CD4-positive, alpha-beta T cell treated with Interleukin-17A for 4 hours (primary cell): ENCODE measurements at regions not wholly inside any gene's neighbourhood (a gene's known extent, or its start where the extent isn't known, plus 50 kb on each side); places are given as distances from the start of the nearest gene placed in this dataset.
"Not testable (repeated sequence)": the region's sequence is repeated elsewhere in the genome, so short reads cannot be mapped to it uniquely, and the experiment has no call there.

ENCODE experiments used
- DNase-seq: peaks from one replicate; pipeline ENCODE4 v3.0.0-alpha.2; 2020; ENCODE audit warnings: mixed read lengths

DNA sequence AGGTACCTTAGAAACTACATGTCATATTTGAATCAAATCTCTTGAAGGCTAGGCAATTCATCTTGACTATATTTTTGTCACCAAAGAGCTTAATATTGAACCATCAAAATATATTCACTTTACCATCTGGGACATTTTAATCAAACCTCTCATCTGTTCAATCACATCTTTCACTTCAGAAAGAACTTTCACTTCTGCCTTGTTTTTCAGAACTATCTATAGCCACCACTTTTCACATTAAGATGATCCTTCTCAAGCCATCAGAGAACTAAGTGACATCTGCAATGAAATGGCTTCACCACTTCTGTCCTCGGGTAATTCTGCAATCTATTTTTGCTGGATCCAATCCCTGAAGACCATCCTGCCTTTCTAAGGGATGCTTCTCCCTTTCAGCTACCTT lies 57.8 kb downstream of the OR2B2 start:
- no peak for DNase-seq

GRCh38 chr6:27851440-27851839 lies 60.8 kb downstream of the OR2B2 start:
- DNase-seq = no peak

DNA sequence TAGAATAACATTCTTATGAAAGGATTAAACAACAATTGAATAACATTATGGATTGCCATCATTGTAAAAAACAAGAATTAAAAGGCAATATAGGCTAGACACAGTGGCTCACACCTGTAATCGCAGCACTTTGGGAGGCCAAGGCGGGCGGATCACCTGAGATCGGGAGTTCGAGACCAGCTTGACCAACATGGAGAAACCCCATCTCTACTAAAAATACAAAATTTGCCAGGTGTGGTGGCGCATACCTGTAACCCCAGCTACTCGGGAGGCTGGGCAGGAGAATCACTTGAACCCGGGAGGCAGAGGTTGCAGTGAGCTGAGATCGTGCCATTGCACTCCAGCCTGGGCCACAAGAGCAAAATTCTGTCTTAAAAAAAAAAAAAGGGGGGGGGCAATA lies 63.2 kb downstream of the OR2B2 start:
- not testable (repeated sequence) for DNase-seq

DNA sequence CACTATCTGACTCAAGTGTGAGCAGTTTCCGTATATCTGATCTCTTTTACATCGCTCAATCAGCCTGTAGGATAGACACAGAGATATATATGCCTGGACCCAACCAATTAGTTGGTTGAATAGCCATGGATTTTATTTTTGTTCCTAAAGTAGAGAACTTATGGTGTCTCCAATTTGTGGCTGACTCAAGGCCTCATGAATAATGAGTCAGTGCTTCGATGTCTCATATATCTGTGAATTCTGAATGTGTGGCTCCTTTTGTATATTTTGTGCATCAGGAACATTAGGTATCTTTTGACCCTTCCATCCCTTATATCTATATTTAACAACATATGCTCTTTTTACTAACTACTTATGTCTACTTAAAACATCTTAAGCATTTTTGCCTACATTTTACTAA lies 64.5 kb downstream of the OR2B2 start:
- no peak for DNase-seq

- DNase-seq = no peak
Observed at GRCh38 chr6:27840572-27840971, 71.6 kb downstream of the OR2B2 start.

DNA sequence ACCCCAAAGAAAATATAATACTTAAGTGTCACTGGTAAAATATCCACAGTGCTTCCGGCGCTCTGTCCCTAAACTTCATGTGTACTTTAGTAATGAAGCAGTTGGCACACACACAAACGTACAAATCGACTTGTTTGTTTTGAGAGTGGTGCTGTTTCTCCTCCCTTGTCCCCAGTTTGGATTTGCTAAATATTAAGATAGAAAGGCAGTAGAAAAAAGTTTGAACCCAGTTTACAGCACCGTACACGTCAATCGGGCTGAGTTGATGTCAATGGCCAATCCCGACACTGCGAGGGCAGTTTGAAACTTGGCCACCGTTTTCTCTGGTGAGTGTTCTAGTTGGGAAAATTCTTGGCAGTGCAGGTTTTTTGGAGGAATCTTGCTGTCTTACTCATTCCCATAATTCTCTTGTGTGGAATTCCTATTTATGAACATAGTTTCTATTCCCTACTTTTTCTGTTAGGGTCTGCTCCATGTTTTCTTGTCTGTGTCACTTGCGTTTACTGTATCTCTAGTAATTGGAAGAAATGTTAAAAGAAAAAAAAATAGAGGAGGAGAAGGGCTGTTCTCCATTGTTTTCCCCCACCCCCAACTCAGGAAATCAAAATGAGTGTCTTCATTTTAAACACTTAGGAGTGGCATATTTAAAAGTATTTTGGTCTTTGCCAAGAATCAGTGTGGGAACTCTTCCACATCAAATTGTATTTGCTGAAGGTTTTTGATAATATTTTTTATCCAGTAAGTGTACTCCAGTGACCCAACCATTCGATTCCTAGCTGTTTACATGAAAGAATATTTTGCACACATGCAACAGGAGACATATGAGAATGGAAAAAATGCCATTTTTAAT lies 72.3 kb downstream of the OR2B2 start:
- no peak for DNase-seq

- DNase-seq = no peak
Observed at GRCh38 chr6:27838945-27839625, 73.1 kb downstream of the OR2B2 start.

GRCh38 chr6:27838058-27838944 lies 73.9 kb downstream of the OR2B2 start:
- peak; percentile 74 for DNase-seq

GRCh38 chr6:27837625-27838057 lies 74.6 kb downstream of the OR2B2 start:
- DNase-seq = no peak

GRCh38 chr6:27836783-27837624 lies 75.2 kb downstream of the OR2B2 start:
- DNase-seq = peak; percentile 66

- no peak for DNase-seq
Observed at GRCh38 chr6:27836141-27836782, 75.9 kb downstream of the OR2B2 start.

- DNase-seq = no peak
Observed at GRCh38 chr6:27834879-27835549, 77.2 kb downstream of the OR2B2 start.

DNA sequence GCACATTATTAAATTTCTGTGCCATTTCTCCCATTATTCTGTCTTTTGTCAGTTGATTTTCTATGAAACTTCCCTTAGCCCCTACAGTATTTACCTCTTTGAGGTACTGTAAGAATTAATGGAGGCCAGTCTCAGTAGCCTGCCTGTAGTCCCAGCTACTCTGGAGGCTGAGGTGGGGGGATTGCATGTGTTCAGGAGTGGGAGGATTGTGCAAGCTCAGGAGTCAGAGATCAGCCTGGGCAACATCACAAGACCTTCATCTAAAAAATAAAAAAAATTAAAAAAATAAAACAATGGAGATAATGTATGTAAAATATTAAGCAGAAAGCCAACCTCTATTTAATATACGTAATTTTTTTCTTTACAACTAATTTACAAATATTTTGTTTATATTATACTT lies 77.8 kb downstream of the OR2B2 start:
- no peak for DNase-seq

GRCh38 chr6:27831434-27832081 lies 80.6 kb downstream of the OR2B2 start:
- peak; percentile 57 for DNase-seq

GRCh38 chr6:27830600-27831433 lies 81.4 kb downstream of the OR2B2 start:
- DNase-seq = peak; percentile 39

GRCh38 chr6:27830212-27830599 lies 82.0 kb downstream of the OR2B2 start:
- no peak for DNase-seq

DNA sequence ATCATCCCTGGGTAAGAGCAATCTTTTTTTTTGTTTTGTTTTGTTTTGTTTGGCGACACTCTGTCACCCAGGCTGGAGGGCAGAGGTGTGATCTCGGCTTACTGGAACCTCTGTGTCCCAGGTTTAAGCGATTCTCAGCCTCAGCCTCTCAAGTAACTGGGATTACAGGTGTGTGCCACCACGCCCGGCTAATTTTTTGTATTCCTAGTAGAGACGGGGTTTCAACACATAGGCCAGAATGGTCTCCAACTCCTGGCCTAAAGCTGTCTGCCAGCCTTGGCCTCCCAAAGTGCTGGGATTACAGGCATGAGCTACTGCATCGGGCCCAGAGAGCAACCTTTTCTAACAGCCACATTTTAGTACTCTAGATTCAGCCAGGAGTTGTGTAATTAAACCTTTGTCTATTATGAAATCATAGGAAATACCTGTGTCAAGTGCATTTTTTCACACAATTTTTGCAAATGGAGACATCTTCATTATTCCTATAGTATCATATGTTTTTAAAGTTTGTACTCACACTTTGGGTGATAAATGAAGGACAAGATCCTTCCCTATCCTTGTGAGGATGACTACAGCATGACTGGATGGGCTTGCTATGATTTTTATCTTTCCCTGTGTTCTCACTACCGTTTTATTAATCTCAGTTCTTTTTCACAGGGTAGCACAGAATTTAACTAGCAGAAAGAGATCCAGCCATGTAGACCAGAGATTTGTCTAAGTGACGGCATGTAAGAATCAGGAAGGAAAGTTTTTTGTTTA lies 82.6 kb downstream of the OR2B2 start:
- no peak for DNase-seq

DNA sequence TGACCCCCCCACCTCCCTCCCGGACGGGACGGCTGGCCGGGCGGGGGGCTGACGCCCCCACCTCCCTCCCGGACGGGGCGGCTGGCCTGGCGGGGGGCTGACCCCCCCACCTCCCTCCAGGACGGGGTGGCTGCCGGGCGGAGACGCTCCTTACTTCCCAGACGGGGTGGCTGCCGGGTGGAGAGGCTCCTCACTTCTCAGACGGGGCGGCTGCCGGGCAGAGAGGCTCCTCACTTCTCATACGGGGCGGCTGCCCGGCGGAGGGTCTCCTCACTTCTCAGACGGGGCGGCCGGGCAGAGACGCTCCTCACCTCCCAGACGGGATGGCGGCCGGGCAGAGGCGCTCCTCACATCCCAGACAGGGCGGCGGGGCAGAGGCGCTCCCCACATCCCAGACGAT lies 84.7 kb downstream of the OR2B2 start:
- not testable (repeated sequence) for DNase-seq

DNA sequence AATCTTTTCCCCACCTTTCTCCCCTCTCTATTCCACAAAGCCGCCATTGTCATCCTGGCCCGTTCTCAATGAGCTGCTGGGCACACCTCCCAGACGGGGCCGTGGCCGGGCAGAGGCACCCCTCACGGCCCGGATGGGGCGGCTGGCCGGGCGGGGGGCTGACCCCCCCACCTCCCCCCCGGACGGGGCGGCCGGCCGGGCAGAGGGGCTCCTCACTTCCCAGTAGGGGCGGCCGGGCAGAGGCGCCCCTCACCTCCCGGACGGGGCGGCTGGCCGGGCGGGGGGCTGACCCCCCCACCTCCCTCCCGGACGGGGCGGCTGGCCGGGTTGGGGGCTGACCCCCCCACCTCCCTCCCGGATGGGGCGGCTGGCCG lies 85.6 kb downstream of the OR2B2 start:
- not testable (repeated sequence) for DNase-seq
